SK-N-SH (cell line): ENCODE measurements at regions not wholly inside any gene's neighbourhood (a gene's known extent, or its start where the extent isn't known, plus 50 kb on each side); places are given as distances from the start of the nearest gene placed in this dataset.

Experiments
- CTCF ChIA-PET: fragments of 300-600, 350-600 bp; formaldehyde crosslinking; extraction: SDS; loops from one replicate; lab custom pipeline; 2021; lab: Yijun Ruan, JAX
- POLR2A ChIA-PET: fragments of 350-600 bp; sonication (Branson Sonifier 250); formaldehyde crosslinking; extraction: SDS; loops from one replicate; lab custom pipeline; 2020; ENCODE audit warnings: antibody characterized with exemption, inconsistent platforms; lab: Yijun Ruan, JAX
- DNase-seq: peaks from one replicate; pipeline ENCODE4 v3.0.0; 2012
- H2AFZ ChIP-seq: fragments of 200-600 bp; sonication (generic); 2 replicates; pipeline ENCODE4 v1.8.1; 2016; ENCODE audit warnings: antibody characterized with exemption, mild to moderate bottlenecking, low read depth
- H3F3A ChIP-seq: fragments of 200-600 bp; sonication (generic); replicated peaks from 2 replicates; pipeline ENCODE3; 2016; ENCODE audit warnings: antibody characterized with exemption, mild to moderate bottlenecking; ENCODE audit not compliant: insufficient read depth
- H3K27ac ChIP-seq, 2 experiments: fragments of 200-500 bp in 1 of 2; fragments of 200-600 bp in 1 of 2; sonication (Bioruptor generic) in 1 of 2; sonication (generic), shearing (Covaris generic) in 1 of 2; 2 replicates each; pipeline versions ENCODE4 v1.5.1 to v1.6.1; 2014 to 2016; ENCODE audit warnings: low read depth in 2 of 2, inconsistent platforms in 1 of 2, low read length in 1 of 2, mild to moderate bottlenecking in 1 of 2, mixed read lengths in 1 of 2
- H3K27me3 ChIP-seq: fragments of 200-600 bp; sonication (generic), shearing (Covaris generic); 2 replicates; pipeline ENCODE4 v1.6.1; 2016; ENCODE audit warnings: mixed run types; ENCODE audit not compliant: insufficient read depth
- H3K36me3 ChIP-seq, 2 experiments: fragments of 200-500 bp in 1 of 2; fragments of 200-600 bp in 1 of 2; sonication (Bioruptor generic) in 1 of 2; sonication (generic) in 1 of 2; replicated peaks in 1 of 2; 2 replicates each; pipeline versions ENCODE3 to v1.5.1; 2014 to 2016; ENCODE audit warnings: low read length in 1 of 2, mild to moderate bottlenecking in 1 of 2; ENCODE audit not compliant: insufficient read depth in 2 of 2, control insufficient read depth in 1 of 2
- H3K4me1 ChIP-seq, 2 experiments: fragments of 200-500 bp in 1 of 2; fragments of 200-600 bp in 1 of 2; sonication (Bioruptor generic) in 1 of 2; sonication (generic), shearing (Covaris generic) in 1 of 2; 2 replicates each; pipeline versions ENCODE4 v1.5.1 to v1.6.1; 2014 to 2016; ENCODE audit warnings: low read depth in 1 of 2, low read length in 1 of 2, mixed run types in 1 of 2; ENCODE audit not compliant: insufficient read depth in 2 of 2, control insufficient read depth in 1 of 2
- H3K4me2 ChIP-seq: fragments of 200-600 bp; sonication (generic), shearing (Covaris generic); 2 replicates; pipeline ENCODE4 v1.6.1; 2017; ENCODE audit warnings: mixed run types
- H3K4me3 ChIP-seq, 2 experiments: fragments of 200-500 bp in 1 of 2; fragments of 200-600 bp in 1 of 2; sonication (Bioruptor generic) in 1 of 2; sonication (generic), shearing (Covaris generic) in 1 of 2; 2 replicates each; pipeline versions ENCODE4 v1.5.1 to v1.8.1; 2014 to 2016; ENCODE audit warnings: low read depth in 2 of 2, inconsistent platforms in 1 of 2, low read length in 1 of 2, mild to moderate bottlenecking in 1 of 2, mixed read lengths in 1 of 2, moderate library complexity in 1 of 2
- H3K79me2 ChIP-seq: fragments of 200-600 bp; sonication (generic); 2 replicates; pipeline ENCODE4 v1.8.1; 2017; ENCODE audit warnings: mild to moderate bottlenecking; ENCODE audit not compliant: insufficient read depth
- H3K9ac ChIP-seq: fragments of 200-600 bp; sonication (generic); 2 replicates; pipeline ENCODE4 v1.6.1; 2017; ENCODE audit warnings: mixed run types
- H3K9me2 ChIP-seq: fragments of 200-600 bp; sonication (generic); 2 replicates; pipeline ENCODE4 v1.6.1; 2017; ENCODE audit warnings: mixed run types
- H3K9me3 ChIP-seq: fragments of 200-600 bp; sonication (generic); 2 replicates; pipeline ENCODE4 v1.6.1; 2017; ENCODE audit warnings: mixed run types, mild to moderate bottlenecking, moderate library complexity
- H4K20me1 ChIP-seq: fragments of 200-600 bp; sonication (generic); 2 replicates; pipeline ENCODE4 v1.6.1; 2017; ENCODE audit warnings: mild to moderate bottlenecking, mixed run types; ENCODE audit not compliant: insufficient read depth
- CHD2 ChIP-seq: fragments of 150-350 bp; IDR thresholded peaks from 2 replicates; pipeline ENCODE4 v1.6.1; 2018; ENCODE audit warnings: low read length; ENCODE audit not compliant: partially characterized antibody
- CTCF ChIP-seq: fragments of 200-600 bp; sonication (generic); IDR thresholded peaks from 2 replicates; pipeline ENCODE4 v1.6.1; 2017; ENCODE audit warnings: antibody characterized with exemption, mild to moderate bottlenecking, moderate library complexity
- ELF1 ChIP-seq: IDR thresholded peaks from 2 replicates; pipeline ENCODE4 v1.4.0; 2012
- EP300 ChIP-seq, 2 experiments: IDR thresholded peaks; 2 replicates each; pipeline versions ENCODE4 v1.4.0 to v1.6.1; 2012; ENCODE audit warnings: borderline replicate concordance in 1 of 2, low read depth in 1 of 2, low read length in 1 of 2
- FOSL2 ChIP-seq: IDR thresholded peaks from 2 replicates; pipeline ENCODE4 v1.4.0; 2012; ENCODE audit warnings: low read depth, mild to moderate bottlenecking, moderate library complexity, borderline replicate concordance
- FOXJ3 ChIP-seq: sonication (generic); formaldehyde crosslinking; IDR thresholded peaks from 2 replicates; pipeline ENCODE4 v1.5.1; 2020; ENCODE audit warnings: mild to moderate bottlenecking, missing genetic modification reagents
- GATA2 ChIP-seq: sonication (generic); formaldehyde crosslinking; IDR thresholded peaks from 2 replicates; pipeline ENCODE4 v1.5.0; 2020; ENCODE audit warnings: mild to moderate bottlenecking, missing genetic modification reagents
- JUND ChIP-seq: IDR thresholded peaks from 2 replicates; pipeline ENCODE4 v1.4.0; 2012
- MAX ChIP-seq: IDR thresholded peaks from 2 replicates; pipeline ENCODE4 v1.4.0; 2012; ENCODE audit warnings: low read depth
- MXI1 ChIP-seq: IDR thresholded peaks from 2 replicates; pipeline ENCODE4 v1.6.1; 2012; ENCODE audit warnings: mild to moderate bottlenecking, low read depth, low read length, improper control_type of control experiment
- NFIC ChIP-seq: IDR thresholded peaks from 2 replicates; pipeline ENCODE4 v1.4.0; 2012; ENCODE audit warnings: borderline replicate concordance
- NRF1 ChIP-seq: IDR thresholded peaks from 2 replicates; pipeline ENCODE4 v1.6.1; 2012; ENCODE audit warnings: low read depth, mild to moderate bottlenecking, low read length
- PBX3 ChIP-seq: IDR thresholded peaks from 2 replicates; pipeline ENCODE4; 2012
- POLR2AphosphoS5 ChIP-seq: IDR thresholded peaks from 2 replicates; pipeline ENCODE4 v1.6.1; 2012; ENCODE audit warnings: low read depth, low read length
- RCOR1 ChIP-seq: fragments of 150-350 bp; IDR thresholded peaks from 2 replicates; pipeline ENCODE4 v1.6.1; 2017; ENCODE audit warnings: antibody characterized with exemption, low read length
- RFX5 ChIP-seq: IDR thresholded peaks from 2 replicates; pipeline ENCODE4 v1.6.1; 2012; ENCODE audit warnings: mild to moderate bottlenecking, improper control_type of control experiment, low read length
- RXRA ChIP-seq: IDR thresholded peaks from 2 replicates; pipeline ENCODE4 v1.4.0; 2012; ENCODE audit warnings: low read depth, mild to moderate bottlenecking, borderline replicate concordance
- SMC3 ChIP-seq: IDR thresholded peaks from 2 replicates; pipeline ENCODE4 v1.6.1; 2012; ENCODE audit warnings: low read depth, low read length, improper control_type of control experiment
- TCF12 ChIP-seq: IDR thresholded peaks from 2 replicates; pipeline ENCODE4 v1.4.0; 2012
- TEAD4 ChIP-seq: IDR thresholded peaks from 2 replicates; pipeline ENCODE4 v1.4.0; 2012; ENCODE audit warnings: mild to moderate bottlenecking, borderline replicate concordance; ENCODE audit not compliant: insufficient read depth
- USF1 ChIP-seq: IDR thresholded peaks from 2 replicates; pipeline ENCODE4 v1.4.0; 2012; ENCODE audit warnings: low read depth, borderline replicate concordance
- USF2 ChIP-seq: fragments of 150-350 bp; IDR thresholded peaks from 2 replicates; pipeline ENCODE4 v1.6.1; 2017; ENCODE audit warnings: antibody characterized with exemption, low read length, low read depth, borderline replicate concordance
- ZBTB33 ChIP-seq: IDR thresholded peaks from 2 replicates; pipeline ENCODE4 v1.4.0; 2012; ENCODE audit warnings: low read depth, borderline replicate concordance
- WGBS: methylation state at CpG from one replicate; pipeline ENCODE4 v1.1.6; 2017; ENCODE audit warnings: low lambda C conversion rate; 5-methylcytosine and 5-hydroxymethylcytosine counted together

- no peak for TF ChIP-seq CTCF
- TF ChIP-seq NFIC = no peak
- no peak for TF ChIP-seq GATA2
- TF ChIP-seq JUND = no peak
- TF ChIP-seq RXRA = no peak
- TF ChIP-seq ELF1 = no peak
- TF ChIP-seq FOSL2 = no peak
- no peak for TF ChIP-seq MXI1
- no peak for TF ChIP-seq CHD2
- no peak for TF ChIP-seq PBX3
- no peak for TF ChIP-seq FOXJ3 (CRISPR knock-in tag)
- TF ChIP-seq MAX = no peak
- no peak for TF ChIP-seq POLR2AphosphoS5
- TF ChIP-seq RFX5 = no peak
Measured at GRCh38 chr13:40377783-40378182, 288.7 kb downstream of the FOXO1 start.

GRCh38 chr13:40379196-40379595, 287.2 kb downstream of the FOXO1 start:
- Histone ChIP-seq H3K9me3 (no peaks in the 10 kb centered on the region), H4K20me1 (no peaks in the 10 kb centered on the region), H3K4me1 (peaks cover 0 to 20% of the 10 kb centered on the region in 2 experiments; a peak in 1 of 4 replicates), H2AFZ (no peak overlapping the region), H3K4me2 (no peak overlapping the region), H3K9me2 (no peaks in the 10 kb centered on the region), H3K27me3 (no peaks in the 10 kb centered on the region), H3K9ac (no peak overlapping the region), H3K79me2 (no peaks in the 10 kb centered on the region), H3K36me3 (no peaks in the 10 kb centered on the region), H3K4me3 (no peak overlapping the region), H3K27ac (no peak overlapping the region), H3F3A (no peaks in the 10 kb centered on the region)
- ChIA-PET POLR2A (no interaction called here), CTCF (no interaction called here)
- WGBS = 63% methylated on average over 3 of the region's 3 CpGs
- TF ChIP-seq RFX5 (no peak), TEAD4 (no peak), RCOR1 (no peak), TCF12 (no peak), EP300 (IDR thresholded peaks at IDR 0.05; ENCODE audit: borderline replicate concordance in 1 of 2, low read depth in 1 of 2, low read length in 1 of 2) (no peak), PBX3 (no peak), ZBTB33 (no peak), MXI1 (no peak), NRF1 (no peak), GATA2 (no peak), USF2 (no peak), SMC3 (no peak), USF1 (no peak)
- no peak for DNase-seq

More at GRCh38 chr13:40377783-40378182, 288.7 kb downstream of the FOXO1 start:
- Histone ChIP-seq H2AFZ (no peak overlapping the region), H3K4me2 (no peak overlapping the region), H3K27ac (no peak overlapping the region), H3K36me3 (no peaks in the 10 kb centered on the region), H3K4me1 (peaks cover 0 to 19% of the 10 kb centered on the region in 2 experiments; a peak in 1 of 4 replicates), H4K20me1 (no peaks in the 10 kb centered on the region), H3K4me3 (no peak overlapping the region), H3K9me3 (no peaks in the 10 kb centered on the region), H3K9me2 (no peaks in the 10 kb centered on the region), H3K9ac (no peak overlapping the region), H3K79me2 (no peaks in the 10 kb centered on the region), H3K27me3 (no peaks in the 10 kb centered on the region), H3F3A (no peaks in the 10 kb centered on the region)
- POLR2A ChIA-PET = interaction anchor here (0.6 kb wide), 1 partner anchor 48 kb away, joined by 3 read pairs; no protein-coding TSS in a partner anchor
- CTCF ChIA-PET = no interaction called here
- DNase-seq = no peak
- WGBS = 78% methylated on average over 8 of the region's 8 CpGs
